HCT116 (cell line): ENCODE measurements at regions not wholly inside any gene's neighbourhood (a gene's known extent, or its start where the extent isn't known, plus 50 kb on each side); places are given as distances from the start of the nearest gene placed in this dataset.

ENCODE experiments used
- ATAC-seq: fragments of 200-7000 bp; cut with Tn5 transposase; 2 replicates; pipeline ENCODE4 v1.9.1; 2020; ENCODE audit warnings: mild to moderate bottlenecking, moderate library complexity
- BruUV-seq: library from RNA; stranded (reverse); fragments of 400-500 nt; replicated peaks from 2 replicates; lab custom pipeline; 2021; lab: Mats Ljungman, UMichigan
- CTCF ChIA-PET: fragments of 300-600 bp; sonication (Branson Sonifier 250); formaldehyde crosslinking; loops from one replicate; lab custom pipeline; 2021; ENCODE audit warnings: antibody characterized with exemption; lab: Charles Lee
- POLR2A ChIA-PET: fragments of 300-600, 350-600 bp; sonication (Branson Sonifier 250); formaldehyde crosslinking; loops from one replicate; lab custom pipeline; 2021; ENCODE audit warnings: antibody characterized with exemption; lab: Charles Lee
- RAD21 ChIA-PET, 2 experiments: fragments of 300-600 bp; sonication (Branson Sonifier 250); formaldehyde crosslinking; loops; one replicate each; lab custom pipeline; 2023; ENCODE audit warnings: low total read pairs in 2 of 2; ENCODE audit not compliant: uncharacterized antibody in 2 of 2, unreplicated experiment in 2 of 2, low non-redundant PET in 1 of 2; lab: Charles Lee
- DNase-seq: peaks from one replicate; pipeline ENCODE4 v3.0.0-alpha.2; 2010; ENCODE audit warnings: low read depth, low spot score
- H2AFZ ChIP-seq: fragments of 200-600 bp; shearing (Covaris generic), sonication (generic); 2 replicates; pipeline ENCODE4 v1.6.1; 2017; ENCODE audit warnings: low read depth, mixed run types, mixed read lengths, antibody characterized with exemption, low read length; ENCODE audit not compliant: poor library complexity, severe bottlenecking
- H3K27ac ChIP-seq: 2 replicates; pipeline ENCODE4 v1.5.1; 2012; ENCODE audit warnings: low read depth, low read length
- H3K27me3 ChIP-seq: fragments of 200-600 bp; sonication (generic); 2 replicates; pipeline ENCODE4 v1.6.1; 2016; ENCODE audit warnings: mixed run types, low read length, mixed read lengths; ENCODE audit not compliant: insufficient read depth
- H3K36me3 ChIP-seq, 2 experiments: fragments of 200-500 bp in 1 of 2; fragments of 200-600 bp in 1 of 2; sonication (Bioruptor generic) in 1 of 2; sonication (generic) in 1 of 2; 2 replicates each; pipeline versions ENCODE4 v1.5.1 to v1.6.1; 2014 to 2016; ENCODE audit warnings: low read length in 2 of 2, inconsistent platforms in 1 of 2, mixed read lengths in 1 of 2, mixed run types in 1 of 2; ENCODE audit not compliant: insufficient read depth in 2 of 2, control insufficient read depth in 1 of 2
- H3K4me1 ChIP-seq, 2 experiments: fragments of 200-600 bp in 1 of 2; sonication (generic) in 1 of 2; 2 replicates each; pipeline versions ENCODE4 v1.5.1 to v1.6.1; 2012 to 2017; ENCODE audit warnings: low read length in 2 of 2, inconsistent platforms in 1 of 2, mild to moderate bottlenecking in 1 of 2, mixed read lengths in 1 of 2, mixed run types in 1 of 2, moderate library complexity in 1 of 2; ENCODE audit not compliant: insufficient read depth in 2 of 2, control insufficient read depth in 1 of 2
- H3K4me2 ChIP-seq: fragments of 200-600 bp; sonication (generic); 2 replicates; pipeline ENCODE4 v1.6.1; 2017; ENCODE audit warnings: mixed run types, low read length, mixed read lengths
- H3K4me3 ChIP-seq, 2 experiments: fragments of 200-600 bp in 1 of 2; sonication (generic) in 1 of 2; replicated peaks in 1 of 2; 2 replicates each; pipeline ENCODE4 v1.5.1; 2011 to 2016; ENCODE audit warnings: low read length in 2 of 2, control low read depth in 1 of 2, low read depth in 1 of 2, mild to moderate bottlenecking in 1 of 2, mixed read lengths in 1 of 2, mixed run types in 1 of 2
- H3K79me2 ChIP-seq: fragments of 200-600 bp; sonication (generic); 2 replicates; pipeline ENCODE4 v1.6.1; 2017; ENCODE audit warnings: mild to moderate bottlenecking, mixed run types, low read length, moderate library complexity, mixed read lengths; ENCODE audit not compliant: insufficient read depth
- H3K9ac ChIP-seq: fragments of 200-600 bp; sonication (generic); 2 replicates; pipeline ENCODE4 v1.6.1; 2016; ENCODE audit warnings: low read length, mixed read lengths
- H3K9me2 ChIP-seq: fragments of 200-600 bp; sonication (generic), shearing (Covaris generic); 2 replicates; pipeline ENCODE4 v1.6.1; 2017; ENCODE audit warnings: mixed run types, mild to moderate bottlenecking, moderate library complexity; ENCODE audit not compliant: insufficient read depth
- H3K9me3 ChIP-seq, 2 experiments: fragments of 200-500 bp in 1 of 2; fragments of 200-600 bp in 1 of 2; sonication (Bioruptor generic) in 1 of 2; sonication (generic) in 1 of 2; 2 replicates each; pipeline ENCODE4 v1.6.1; 2014 to 2017; ENCODE audit warnings: low read length in 2 of 2, mixed read lengths in 2 of 2, inconsistent platforms in 1 of 2, low read depth in 1 of 2, mild to moderate bottlenecking in 1 of 2, mixed run types in 1 of 2, moderate library complexity in 1 of 2; ENCODE audit not compliant: control insufficient read depth in 1 of 2, insufficient read depth in 1 of 2
- H4K20me1 ChIP-seq: fragments of 200-600 bp; sonication (generic), shearing (Covaris generic); 2 replicates; pipeline ENCODE4 v1.6.1; 2017; ENCODE audit warnings: mixed run types, mild to moderate bottlenecking, moderate library complexity; ENCODE audit not compliant: insufficient read depth
- ATF3 ChIP-seq: IDR thresholded peaks from 2 replicates; pipeline ENCODE4 v1.6.1; 2012
- CBX3 ChIP-seq: IDR thresholded peaks from 2 replicates; pipeline ENCODE4 v1.6.1; 2012; ENCODE audit warnings: low read depth
- EGR1 ChIP-seq: IDR thresholded peaks from 2 replicates; pipeline ENCODE4 v1.6.1; 2012; ENCODE audit warnings: low read depth
- ELF1 ChIP-seq: IDR thresholded peaks from 2 replicates; pipeline ENCODE4 v1.6.1; 2012; ENCODE audit warnings: low read depth, borderline replicate concordance
- JUND ChIP-seq: IDR thresholded peaks from 2 replicates; pipeline ENCODE4 v1.6.1; 2012
- MAX ChIP-seq: IDR thresholded peaks from 2 replicates; pipeline ENCODE4 v1.6.1; 2012
- POLR2A ChIP-seq: IDR thresholded peaks from 2 replicates; pipeline ENCODE4 v1.7.0; 2011; ENCODE audit warnings: borderline replicate concordance; ENCODE audit not compliant: insufficient read depth, insufficient read length; ENCODE audit errors: extremely low read depth
- POLR2AphosphoS5 ChIP-seq: IDR thresholded peaks from 2 replicates; pipeline ENCODE4 v1.6.1; 2011; ENCODE audit warnings: mild to moderate bottlenecking, low read depth, low read length, moderate library complexity
- REST ChIP-seq: IDR thresholded peaks from 2 replicates; pipeline ENCODE4 v1.6.1; 2012; ENCODE audit warnings: low read depth
- SIN3A ChIP-seq: IDR thresholded peaks from 2 replicates; pipeline ENCODE4 v1.6.1; 2012; ENCODE audit warnings: low read depth
- SP1 ChIP-seq: IDR thresholded peaks from 2 replicates; pipeline ENCODE4 v1.6.1; 2012; ENCODE audit warnings: low read depth
- TCF7L2 ChIP-seq: IDR thresholded peaks from 2 replicates; pipeline ENCODE4 v1.7.0; 2011; ENCODE audit warnings: borderline replicate concordance, inconsistent platforms; ENCODE audit not compliant: insufficient read depth, insufficient read length; ENCODE audit errors: extremely low read depth
- YY1 ChIP-seq: IDR thresholded peaks from 2 replicates; pipeline ENCODE4 v1.6.1; 2011; ENCODE audit warnings: low read length, low read depth, moderate library complexity, mild to moderate bottlenecking; ENCODE audit not compliant: insufficient replicate concordance; ENCODE audit errors: extremely low read depth
- ZFX ChIP-seq: fragments of 450-650 bp; IDR thresholded peaks from 2 replicates; pipeline ENCODE4 v1.6.1; 2017
- intact Hi-C: fragments of 100-400 bp; cut with micrococcal nuclease; formaldehyde crosslinking; loops from 2 replicates; pipeline ENCODE4 v1.10.0; 2022

GRCh38 chr13:78465250-78465649 is 138.1 kb downstream of the POU4F1 start:
- ChIA-PET CTCF (no interaction called here), RAD21 (no interaction called here), POLR2A (no interaction called here)

DNA sequence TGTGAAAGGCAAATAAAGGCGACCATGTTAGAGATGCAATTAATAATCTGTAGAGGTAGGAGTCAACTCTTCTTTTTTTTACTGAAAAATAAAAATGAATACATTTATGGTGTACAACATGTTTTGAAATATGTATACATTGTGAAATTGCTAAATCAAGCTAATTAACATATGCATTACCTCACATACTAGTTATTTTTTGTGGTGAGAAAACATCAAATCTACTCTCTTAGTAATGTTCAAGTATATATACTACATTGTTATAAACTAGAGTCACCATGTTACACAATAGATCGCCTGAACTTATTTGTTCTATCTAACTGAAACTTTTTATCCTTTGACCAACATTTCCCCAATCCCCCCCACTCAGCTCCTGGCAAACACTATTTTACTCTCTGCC is 143.2 kb downstream of the POU4F1 start:
- POLR2A ChIA-PET = no interaction called here
- Histone ChIP-seq H3K27ac (no peak overlapping the region), H3K9me3 (no peaks in the 10 kb centered on the region), H3K4me3 (no peak overlapping the region), H3K4me2 (no peak overlapping the region), H3K9me2 (no peaks in the 10 kb centered on the region), H3K79me2 (no peaks in the 10 kb centered on the region)
- intact Hi-C loops = no loop called here
- DNase-seq = no peak
- RAD21 ChIA-PET = no interaction called here
- no peak for TF ChIP-seq MAX
- TF ChIP-seq CBX3 = no peak
- TF ChIP-seq ATF3 = no peak
- no peak for TF ChIP-seq TCF7L2
- no peak for TF ChIP-seq ZFX
- TF ChIP-seq YY1 = no peak
- TF ChIP-seq JUND = no peak
- TF ChIP-seq POLR2AphosphoS5 = no peak
- TF ChIP-seq SP1 = no peak
- no peak for TF ChIP-seq POLR2A
- TF ChIP-seq REST = no peak
- TF ChIP-seq EGR1 = no peak
- TF ChIP-seq ELF1 = no peak
- no peak for TF ChIP-seq SIN3A
- TF ChIP-seq, all 23 proteins: peak for 0
- Histone ChIP-seq H3K36me3 (no peaks in the 10 kb centered on the region), H3K9ac (no peak overlapping the region), H4K20me1 (no peaks in the 10 kb centered on the region), H3K27me3 (no peaks in the 10 kb centered on the region), H2AFZ (no peak overlapping the region), H3K4me1 (no peaks in the 10 kb centered on the region)
- CTCF ChIA-PET = no interaction called here
- BruUV-seq = no TSS peak
- ATAC-seq = no peak

More at GRCh38 chr13:78465250-78465649, 138.1 kb downstream of the POU4F1 start:
- ATAC-seq (no peak), DNase-seq (no peak)
- Histone ChIP-seq H4K20me1 (no peaks in the 10 kb centered on the region), H2AFZ (no peak overlapping the region), H3K4me1 (no peaks in the 10 kb centered on the region), H3K9ac (no peak overlapping the region), H3K4me2 (no peak overlapping the region), H3K9me3 (no peaks in the 10 kb centered on the region), H3K79me2 (no peaks in the 10 kb centered on the region), H3K27me3 (no peaks in the 10 kb centered on the region), H3K27ac (no peak overlapping the region), H3K36me3 (no peaks in the 10 kb centered on the region), H3K4me3 (no peak overlapping the region), H3K9me2 (no peaks in the 10 kb centered on the region)
- no TSS peak for BruUV-seq
- intact Hi-C loops = no loop called here
- no peak for TF ChIP-seq ELF1
